ENCODE measurements at regions not wholly inside any gene's neighbourhood (a gene's known extent, or its start where the extent isn't known, plus 50 kb on each side); places are given as distances from the start of the nearest gene placed in this dataset.

- DNase-seq (ENCODE audit: low spot score), result no peak
- TF ChIP-seq CTCF (conservative IDR thresholded peaks at IDR 0.05; ENCODE audit: low read depth), result no peak
- CTCF ChIA-PET, result interaction anchor here (0.6 kb wide), 1 partner anchor 86 kb away, joined by 4 read pairs; no protein-coding TSS in a partner anchor
- POLR2A ChIA-PET (ENCODE audit: low non-redundant PET), result no interaction called here
- H3K27ac ChIP-seq, result no peak overlapping the region
These were observed 381.9 kb upstream of the RGS6 start for GRCh38 chr14:71550367-71550766.

GRCh38 chr14:71551291-71551950 is 380.8 kb upstream of the RGS6 start:
- DNase-seq (ENCODE audit: low spot score), result no peak
- no peak for TF ChIP-seq CTCF (conservative IDR thresholded peaks at IDR 0.05; ENCODE audit: low read depth)
- CTCF ChIA-PET, result no interaction called here
- POLR2A ChIA-PET (ENCODE audit: low non-redundant PET), result no interaction called here
- no peak overlapping the region for H3K27ac ChIP-seq

GRCh38 chr14:71552809-71553208 is 379.4 kb upstream of the RGS6 start:
- H3K27ac ChIP-seq, result no peak overlapping the region
- TF ChIP-seq CTCF (conservative IDR thresholded peaks at IDR 0.05; ENCODE audit: low read depth), result no peak
- DNase-seq (ENCODE audit: low spot score), result no peak
- CTCF ChIA-PET, result no interaction called here
- POLR2A ChIA-PET (ENCODE audit: low non-redundant PET), result no interaction called here

GRCh38 chr14:71553779-71554178 is 378.4 kb upstream of the RGS6 start:
- TF ChIP-seq CTCF (conservative IDR thresholded peaks at IDR 0.05; ENCODE audit: low read depth), result no peak
- no peak overlapping the region for H3K27ac ChIP-seq
- ChIA-PET POLR2A (ENCODE audit: low non-redundant PET) (no interaction called here), CTCF (interaction anchor here (0.6 kb wide), 1 partner anchor 1335 kb away, joined by 3 read pairs; no protein-coding TSS in a partner anchor)
- no peak for DNase-seq (ENCODE audit: low spot score)

- CTCF ChIA-PET, result interaction anchor here (0.8 kb wide), 1 partner anchor 25 kb away, joined by 4 read pairs; no protein-coding TSS in a partner anchor
- POLR2A ChIA-PET (ENCODE audit: low non-redundant PET), result no interaction called here
- TF ChIP-seq CTCF (conservative IDR thresholded peaks at IDR 0.05; ENCODE audit: low read depth), result no peak
- no peak overlapping the region for H3K27ac ChIP-seq
- DNase-seq (ENCODE audit: low spot score), result no peak
These were observed 377.9 kb upstream of the RGS6 start for GRCh38 chr14:71554323-71554722.

- H3K27ac ChIP-seq, result no peak overlapping the region
- no peak for DNase-seq (ENCODE audit: low spot score)
- POLR2A ChIA-PET (ENCODE audit: low non-redundant PET), result no interaction called here
- TF ChIP-seq CTCF (conservative IDR thresholded peaks at IDR 0.05; ENCODE audit: low read depth), result no peak
- CTCF ChIA-PET, result interaction anchor here (0.8 kb wide), 2 partner anchors 25 to 377 kb away, joined by 3 to 4 read pairs; partner anchors contain the start of gene RGS6
These were observed 377.1 kb upstream of the RGS6 start for GRCh38 chr14:71554959-71555612.
